A549 (cell line): ENCODE measurements at regions not wholly inside any gene's neighbourhood (a gene's known extent, or its start where the extent isn't known, plus 50 kb on each side); places are given as distances from the start of the nearest gene placed in this dataset.

ENCODE experiments used
- ATAC-seq, 2 experiments: fragments of 200-7000 bp in 1 of 2; fragments of >200 bp in 1 of 2; cut with Nextera tagmentation in 1 of 2; cut with Tn5 transposase in 1 of 2; 3 replicates each; pipeline versions ENCODE4 v1.8.0 to v1.9.1; 2018 to 2020; ENCODE audit warnings: mild to moderate bottlenecking in 1 of 2, moderate library complexity in 1 of 2
- CTCF ChIA-PET: fragments of 300-600 bp; sonication (Branson Sonifier 250); formaldehyde crosslinking; extraction: SDS; loops from one replicate; lab custom pipeline; 2021; ENCODE audit warnings: antibody characterized with exemption, inconsistent platforms; lab: Yijun Ruan, JAX
- POLR2A ChIA-PET: fragments of 350-600 bp; formaldehyde crosslinking; extraction: SDS; loops from one replicate; lab custom pipeline; 2021; ENCODE audit warnings: antibody characterized with exemption, inconsistent platforms; lab: Yijun Ruan, JAX
- DNase-seq, 2 experiments: peaks; one replicate each; pipeline versions ENCODE4 v3.0.0 to v3.0.0-alpha.2; 2011 to 2016; ENCODE audit warnings: low read depth in 1 of 2, low spot score in 1 of 2
- FAIRE-seq: peaks from 2 replicates; lab custom pipeline; 2011; peaks lifted over from hg19 to GRCh38; lab: Jason Lieb, UNC
- H3K27ac ChIP-seq, 2 experiments: fragments of >200 bp; sonication (Bioruptor Twin); formaldehyde crosslinking; 3 replicates each; pipeline ENCODE4 v1.5.1; 2016 to 2017
- H3K4me1 ChIP-seq: fragments of >200 bp; sonication (Bioruptor Twin); formaldehyde crosslinking; 3 replicates; pipeline ENCODE4 v1.6.1; 2016
- H3K4me2 ChIP-seq: fragments of >200 bp; sonication (Bioruptor Twin); formaldehyde crosslinking; 3 replicates; pipeline ENCODE4 v1.6.1; 2016
- H3K4me3 ChIP-seq: fragments of >200 bp; sonication (Bioruptor Twin); formaldehyde crosslinking; 3 replicates; pipeline ENCODE4 v1.5.1; 2016
- H3K9me3 ChIP-seq: fragments of >200 bp; sonication (Bioruptor Twin); formaldehyde crosslinking; 3 replicates; pipeline ENCODE4 v1.6.1; 2016
- CEBPB ChIP-seq, 2 experiments: fragments of >200 bp in 1 of 2; sonication (Bioruptor Twin) in 1 of 2; formaldehyde crosslinking in 1 of 2; IDR thresholded peaks; 2 replicates each; pipeline ENCODE4 v1.6.1; 2012 to 2016
- FOSB ChIP-seq: fragments of 250-450 bp; sonication (Bioruptor Pico); IDR thresholded peaks from 2 replicates; pipeline ENCODE4 v1.5.0; 2020; ENCODE audit warnings: mild to moderate bottlenecking, moderate library complexity
- FOSL2 ChIP-seq, 2 experiments: fragments of 450-650 bp in 1 of 2; fragments of >200 bp in 1 of 2; sonication (Bioruptor Twin) in 1 of 2; formaldehyde crosslinking; IDR thresholded peaks; 2 replicates each; pipeline versions ENCODE4 v1.5.0 to v1.6.1; 2016 to 2020; ENCODE audit warnings: mild to moderate bottlenecking in 1 of 2, moderate library complexity in 1 of 2
- HDAC2 ChIP-seq: fragments of 200-600 bp; sonication (generic); IDR thresholded peaks from 2 replicates; pipeline ENCODE4 v1.6.1; 2016
- HOXB13 ChIP-seq: fragments of 250-450 bp; sonication (Bioruptor Pico); IDR thresholded peaks from 2 replicates; pipeline ENCODE4 v1.5.0; 2020; ENCODE audit warnings: low read depth, mild to moderate bottlenecking, moderate library complexity
- HOXB5 ChIP-seq: fragments of 250-450 bp; sonication (Bioruptor Pico); IDR thresholded peaks from 2 replicates; pipeline ENCODE4 v1.5.0; 2020; ENCODE audit warnings: mild to moderate bottlenecking, moderate library complexity
- MAFK ChIP-seq: fragments of 450-650 bp; IDR thresholded peaks from 2 replicates; pipeline ENCODE4 v1.6.1; 2014; ENCODE audit not compliant: partially characterized antibody
- NPAS2 ChIP-seq: fragments of 250-450 bp; sonication (Bioruptor Pico); IDR thresholded peaks from 2 replicates; pipeline ENCODE4 v1.8.0; 2022; ENCODE audit warnings: mild to moderate bottlenecking, moderate library complexity, borderline replicate concordance
- RAD21 ChIP-seq, 2 experiments: fragments of >200 bp in 1 of 2; sonication (Bioruptor Twin) in 1 of 2; formaldehyde crosslinking in 1 of 2; IDR thresholded peaks in 1 of 2; conservative IDR thresholded peaks in 1 of 2; 2 replicates in 1 of 2; 3 replicates in 1 of 2; pipeline ENCODE4 v1.6.1; 2012 to 2018; ENCODE audit warnings: inconsistent platforms in 1 of 2
- RCOR1 ChIP-seq: fragments of 150-350 bp; IDR thresholded peaks from 2 replicates; pipeline ENCODE4 v1.6.1; 2014; ENCODE audit warnings: antibody characterized with exemption, low read length, low read depth
- RNF2 ChIP-seq: fragments of 200-600 bp; sonication (generic); IDR thresholded peaks from 2 replicates; pipeline ENCODE4 v1.6.1; 2016; ENCODE audit warnings: low read depth, mild to moderate bottlenecking, antibody characterized with exemption, moderate library complexity, borderline replicate concordance
- SMC3 ChIP-seq: fragments of >200 bp; sonication (Bioruptor Twin); formaldehyde crosslinking; IDR thresholded peaks from 3 replicates; pipeline ENCODE4 v1.6.1; 2018; ENCODE audit warnings: inconsistent platforms
- SREBF2 ChIP-seq: fragments of 450-650 bp; IDR thresholded peaks from 2 replicates; pipeline ENCODE4 v1.6.1; 2014; ENCODE audit warnings: mild to moderate bottlenecking, moderate library complexity
- TFCP2L1 ChIP-seq: fragments of 250-450 bp; sonication (Bioruptor Pico); IDR thresholded peaks from 2 replicates; pipeline ENCODE4 v1.5.0; 2021; ENCODE audit warnings: mild to moderate bottlenecking
- ZSCAN20 ChIP-seq: fragments of 250-450 bp; sonication (Bioruptor Pico); IDR thresholded peaks from 2 replicates; pipeline ENCODE4 v1.8.0; 2022; ENCODE audit warnings: mild to moderate bottlenecking, moderate library complexity
- WGBS: methylation state at CpG from one replicate; pipeline ENCODE4 v1.1.6; 2017; ENCODE audit errors: missing lambda C conversion rate; 5-methylcytosine and 5-hydroxymethylcytosine counted together
- TF ChIP-seq, protein P1 (sequence below): fragments of 450-650 bp; IDR thresholded peaks from 2 replicates; pipeline ENCODE4 v1.6.1; 2014; ENCODE audit warnings: antibody characterized with exemption

DNA sequence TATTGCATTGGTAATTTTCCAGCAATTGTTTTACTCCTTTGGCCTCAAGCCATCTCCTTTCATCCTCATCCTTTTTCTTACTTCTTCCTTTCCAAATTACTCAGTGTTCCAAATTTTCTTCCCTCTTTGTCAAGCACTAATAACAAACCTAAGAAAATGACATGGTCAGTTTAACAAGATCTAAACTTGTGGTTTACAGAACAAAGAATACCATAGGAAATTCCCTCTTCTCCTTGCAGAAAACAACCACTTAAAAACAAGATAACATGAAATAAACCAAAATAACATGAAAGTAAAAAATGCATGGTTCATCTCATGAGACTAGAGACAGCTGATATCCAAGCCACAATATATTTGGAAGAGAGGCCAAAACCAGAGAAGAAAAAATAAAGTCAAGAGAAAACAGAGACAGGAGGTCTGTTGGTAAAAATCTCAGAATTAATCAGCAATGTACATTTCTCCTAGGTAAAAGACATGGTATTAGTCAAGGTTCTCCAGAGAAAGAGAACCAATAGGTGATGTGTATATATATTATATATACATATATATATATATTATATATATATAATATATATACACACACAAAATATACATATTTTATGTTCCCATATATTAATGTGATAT lies 51.0 kb upstream of the SENP6 start (continued):
- TF ChIP-seq RCOR1 = no peak
- no peak for TF ChIP-seq RNF2
- TF ChIP-seq SREBF2 = no peak
- no peak for TF ChIP-seq RAD21 (conservative IDR thresholded peaks at IDR 0.05 in 1 of 2, IDR thresholded peaks at IDR 0.05 in 1 of 2)

DNA sequence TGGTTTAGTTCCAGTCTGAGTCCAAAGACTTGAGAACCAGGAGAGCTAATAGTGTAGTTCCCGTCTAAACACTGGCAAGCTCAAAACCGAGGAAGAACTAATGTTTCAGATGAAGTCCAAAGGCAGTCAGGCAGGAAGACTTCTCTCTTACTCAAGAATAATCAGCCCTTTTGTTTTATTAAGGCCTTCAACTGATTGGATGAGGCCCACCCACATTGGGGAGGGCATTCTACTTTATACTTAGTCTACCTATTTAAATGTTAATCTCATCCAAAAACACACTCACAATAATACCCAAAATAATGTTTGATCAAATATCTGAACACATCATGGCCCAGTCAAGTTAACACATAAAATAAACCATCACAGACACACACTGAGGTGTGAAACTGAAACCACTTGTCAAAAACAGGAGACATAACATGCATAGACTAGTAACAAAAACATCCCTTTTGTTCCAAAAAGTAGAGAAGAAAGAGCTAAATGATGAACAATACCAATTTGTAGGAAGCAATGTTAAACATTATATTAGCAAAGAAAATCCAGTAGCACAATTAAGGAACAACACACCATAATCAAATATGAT lies 50.2 kb upstream of the SENP6 start:
- DNase-seq = no peak
- no peaks in the 10 kb centered on the region for H3K9me3 ChIP-seq
- H3K4me2 ChIP-seq = no peak overlapping the region
- CTCF ChIA-PET = interaction anchor here (1.4 kb wide), 1 partner anchor 12 kb away, joined by 7 read pairs; no protein-coding TSS in a partner anchor
- POLR2A ChIA-PET = interaction anchor here (0.7 kb wide), 1 partner anchor 308 kb away, joined by 5 read pairs; the partner anchor contains the start of gene COX7A2
- no peak overlapping the region for H3K27ac ChIP-seq
- TF ChIP-seq, protein P1, sequence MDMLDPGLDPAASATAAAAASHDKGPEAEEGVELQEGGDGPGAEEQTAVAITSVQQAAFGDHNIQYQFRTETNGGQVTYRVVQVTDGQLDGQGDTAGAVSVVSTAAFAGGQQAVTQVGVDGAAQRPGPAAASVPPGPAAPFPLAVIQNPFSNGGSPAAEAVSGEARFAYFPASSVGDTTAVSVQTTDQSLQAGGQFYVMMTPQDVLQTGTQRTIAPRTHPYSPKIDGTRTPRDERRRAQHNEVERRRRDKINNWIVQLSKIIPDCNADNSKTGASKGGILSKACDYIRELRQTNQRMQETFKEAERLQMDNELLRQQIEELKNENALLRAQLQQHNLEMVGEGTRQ = no peak
- no peak for TF ChIP-seq SMC3
- no peak for TF ChIP-seq ZSCAN20 (CRISPR knock-in tag)
- no peak for TF ChIP-seq TFCP2L1 (CRISPR knock-in tag)
- TF ChIP-seq HOXB5 (CRISPR knock-in tag) = no peak
- no peak for TF ChIP-seq NPAS2 (CRISPR knock-in tag)
- TF ChIP-seq FOSB (CRISPR knock-in tag) = no peak
- TF ChIP-seq RNF2 = no peak
- no peak for TF ChIP-seq CEBPB (IDR thresholded peaks at IDR 0.05)
- no peak for TF ChIP-seq HOXB13 (CRISPR knock-in tag)
- TF ChIP-seq FOSL2 (IDR thresholded peaks at IDR 0.05) = no peak
- TF ChIP-seq FOSL2 (CRISPR knock-in tag; IDR thresholded peaks at IDR 0.05) = no peak
- TF ChIP-seq MAFK = no peak
- no peak for TF ChIP-seq HDAC2
- H3K4me1 ChIP-seq = no peaks in the 10 kb centered on the region
- WGBS = 55% methylated on average over 2 of the region's 2 CpGs
- ATAC-seq = no peak
- no peak for FAIRE-seq
- H3K4me3 ChIP-seq = no peak overlapping the region
